HCT116 (cell line): ENCODE measurements at regions not wholly inside any gene's neighbourhood (a gene's known extent, or its start where the extent isn't known, plus 50 kb on each side); places are given as distances from the start of the nearest gene placed in this dataset.
"Not testable (repeated sequence)": the region's sequence is repeated elsewhere in the genome, so short reads cannot be mapped to it uniquely, and the experiment has no call there.

Source experiments
- TF ChIP-seq, protein P1 (sequence below), 3 experiments: fragments of 200-600 bp in 1 of 3; sonication (generic) in 1 of 3; IDR thresholded peaks in 2 of 3; conservative IDR thresholded peaks in 1 of 3; 2 replicates each; pipeline ENCODE4 v1.5.1; 2012 to 2017; ENCODE audit warnings: low read depth in 2 of 3, low read length in 2 of 3, antibody characterized with exemption in 1 of 3, borderline replicate concordance in 1 of 3, control low read depth in 1 of 3, mild to moderate bottlenecking in 1 of 3, mixed read lengths in 1 of 3, mixed run types in 1 of 3, moderate library complexity in 1 of 3; ENCODE audit not compliant: insufficient read depth in 1 of 3
- TF ChIP-seq, protein P2 (sequence below): IDR thresholded peaks from 2 replicates; pipeline ENCODE4 v1.6.1; 2012; ENCODE audit warnings: low read depth
- TF ChIP-seq, protein P3 (sequence below): IDR thresholded peaks from 2 replicates; pipeline ENCODE4 v1.6.1; 2012

DNA sequence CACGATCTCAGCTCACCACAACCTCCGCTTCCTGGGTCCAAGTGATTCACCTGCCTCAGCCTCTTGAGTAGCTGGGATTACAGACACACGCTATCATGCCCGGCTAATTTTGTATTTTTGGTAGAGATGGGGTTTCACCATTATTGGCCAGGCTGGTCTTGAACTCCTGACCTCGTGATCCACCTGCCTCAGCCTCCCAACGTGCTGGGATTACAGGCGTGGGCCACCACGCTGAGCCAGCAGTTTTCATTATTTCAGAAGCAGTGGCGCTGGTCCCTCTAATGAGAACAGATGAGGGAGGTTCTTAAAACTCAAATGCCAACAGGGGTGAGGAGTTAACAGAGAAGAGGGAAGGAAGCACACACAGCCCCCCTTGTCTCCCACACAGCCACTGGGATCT lies 98.7 kb downstream of the PTPRS start:
- TF ChIP-seq, protein P1, sequence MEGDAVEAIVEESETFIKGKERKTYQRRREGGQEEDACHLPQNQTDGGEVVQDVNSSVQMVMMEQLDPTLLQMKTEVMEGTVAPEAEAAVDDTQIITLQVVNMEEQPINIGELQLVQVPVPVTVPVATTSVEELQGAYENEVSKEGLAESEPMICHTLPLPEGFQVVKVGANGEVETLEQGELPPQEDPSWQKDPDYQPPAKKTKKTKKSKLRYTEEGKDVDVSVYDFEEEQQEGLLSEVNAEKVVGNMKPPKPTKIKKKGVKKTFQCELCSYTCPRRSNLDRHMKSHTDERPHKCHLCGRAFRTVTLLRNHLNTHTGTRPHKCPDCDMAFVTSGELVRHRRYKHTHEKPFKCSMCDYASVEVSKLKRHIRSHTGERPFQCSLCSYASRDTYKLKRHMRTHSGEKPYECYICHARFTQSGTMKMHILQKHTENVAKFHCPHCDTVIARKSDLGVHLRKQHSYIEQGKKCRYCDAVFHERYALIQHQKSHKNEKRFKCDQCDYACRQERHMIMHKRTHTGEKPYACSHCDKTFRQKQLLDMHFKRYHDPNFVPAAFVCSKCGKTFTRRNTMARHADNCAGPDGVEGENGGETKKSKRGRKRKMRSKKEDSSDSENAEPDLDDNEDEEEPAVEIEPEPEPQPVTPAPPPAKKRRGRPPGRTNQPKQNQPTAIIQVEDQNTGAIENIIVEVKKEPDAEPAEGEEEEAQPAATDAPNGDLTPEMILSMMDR (IDR thresholded peaks at IDR 0.05 in 2 of 3, conservative IDR thresholded peaks at IDR 0.05 in 1 of 3; ENCODE audit: borderline replicate concordance in 1 of 3, insufficient read depth in 1 of 3, low read depth in 2 of 3, low read length in 2 of 3) = not testable (repeated sequence)
- TF ChIP-seq, protein P2, sequence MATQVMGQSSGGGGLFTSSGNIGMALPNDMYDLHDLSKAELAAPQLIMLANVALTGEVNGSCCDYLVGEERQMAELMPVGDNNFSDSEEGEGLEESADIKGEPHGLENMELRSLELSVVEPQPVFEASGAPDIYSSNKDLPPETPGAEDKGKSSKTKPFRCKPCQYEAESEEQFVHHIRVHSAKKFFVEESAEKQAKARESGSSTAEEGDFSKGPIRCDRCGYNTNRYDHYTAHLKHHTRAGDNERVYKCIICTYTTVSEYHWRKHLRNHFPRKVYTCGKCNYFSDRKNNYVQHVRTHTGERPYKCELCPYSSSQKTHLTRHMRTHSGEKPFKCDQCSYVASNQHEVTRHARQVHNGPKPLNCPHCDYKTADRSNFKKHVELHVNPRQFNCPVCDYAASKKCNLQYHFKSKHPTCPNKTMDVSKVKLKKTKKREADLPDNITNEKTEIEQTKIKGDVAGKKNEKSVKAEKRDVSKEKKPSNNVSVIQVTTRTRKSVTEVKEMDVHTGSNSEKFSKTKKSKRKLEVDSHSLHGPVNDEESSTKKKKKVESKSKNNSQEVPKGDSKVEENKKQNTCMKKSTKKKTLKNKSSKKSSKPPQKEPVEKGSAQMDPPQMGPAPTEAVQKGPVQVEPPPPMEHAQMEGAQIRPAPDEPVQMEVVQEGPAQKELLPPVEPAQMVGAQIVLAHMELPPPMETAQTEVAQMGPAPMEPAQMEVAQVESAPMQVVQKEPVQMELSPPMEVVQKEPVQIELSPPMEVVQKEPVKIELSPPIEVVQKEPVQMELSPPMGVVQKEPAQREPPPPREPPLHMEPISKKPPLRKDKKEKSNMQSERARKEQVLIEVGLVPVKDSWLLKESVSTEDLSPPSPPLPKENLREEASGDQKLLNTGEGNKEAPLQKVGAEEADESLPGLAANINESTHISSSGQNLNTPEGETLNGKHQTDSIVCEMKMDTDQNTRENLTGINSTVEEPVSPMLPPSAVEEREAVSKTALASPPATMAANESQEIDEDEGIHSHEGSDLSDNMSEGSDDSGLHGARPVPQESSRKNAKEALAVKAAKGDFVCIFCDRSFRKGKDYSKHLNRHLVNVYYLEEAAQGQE = not testable (repeated sequence)
- TF ChIP-seq, protein P3, sequence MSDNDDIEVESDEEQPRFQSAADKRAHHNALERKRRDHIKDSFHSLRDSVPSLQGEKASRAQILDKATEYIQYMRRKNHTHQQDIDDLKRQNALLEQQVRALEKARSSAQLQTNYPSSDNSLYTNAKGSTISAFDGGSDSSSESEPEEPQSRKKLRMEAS = not testable (repeated sequence)
